HG02798 (cell line): ENCODE measurements at regions not wholly inside any gene's neighbourhood (a gene's known extent, or its start where the extent isn't known, plus 50 kb on each side); places are given as distances from the start of the nearest gene placed in this dataset.
"Not testable (repeated sequence)": the region's sequence is repeated elsewhere in the genome, so short reads cannot be mapped to it uniquely, and the experiment has no call there.

Source experiments
- ATAC-seq: cut with Tn5 transposase; IDR thresholded peaks from one replicate; pipeline ENCODE4 v1.9.1; 2021; ENCODE audit warnings: mild to moderate bottlenecking; ENCODE audit not compliant: unreplicated experiment, poor library complexity

GRCh38 chr7:98724591-98724990 lies 107.5 kb downstream of the NPTX2 start:
- no peak for ATAC-seq

GRCh38 chr7:98727146-98727709 lies 110.1 kb downstream of the NPTX2 start:
- ATAC-seq: no peak

GRCh38 chr7:98728555-98728954 lies 111.5 kb downstream of the NPTX2 start:
- ATAC-seq: no peak

- no peak for ATAC-seq
Measured at GRCh38 chr7:98729121-98729520, 112.0 kb downstream of the NPTX2 start.

GRCh38 chr7:98730326-98730725 lies 113.2 kb downstream of the NPTX2 start:
- ATAC-seq: no peak

GRCh38 chr7:98731651-98732050 lies 114.6 kb downstream of the NPTX2 start:
- ATAC-seq: no peak

GRCh38 chr7:98733036-98733435 lies 116.0 kb downstream of the NPTX2 start:
- ATAC-seq: peak; percentile 60

- ATAC-seq: no peak
Measured at GRCh38 chr7:98735801-98736200, 118.7 kb downstream of the NPTX2 start.

- not testable (repeated sequence) for ATAC-seq
Measured at GRCh38 chr7:98736461-98736860, 119.4 kb downstream of the NPTX2 start.

- ATAC-seq: no peak
Measured at GRCh38 chr7:98737176-98737575, 120.1 kb downstream of the NPTX2 start.

GRCh38 chr7:98740643-98741042 lies 123.6 kb downstream of the NPTX2 start:
- no peak for ATAC-seq

- ATAC-seq: peak; percentile 52
Measured at GRCh38 chr7:98745722-98746318, 124.0 kb downstream of the TMEM130 start.

GRCh38 chr7:98748090-98748489 lies 121.7 kb downstream of the TMEM130 start:
- ATAC-seq: no peak

- ATAC-seq: no peak
Measured at GRCh38 chr7:98753176-98753575, 116.6 kb downstream of the TMEM130 start.

- no peak for ATAC-seq
Measured at GRCh38 chr7:98753989-98754479, 115.8 kb downstream of the TMEM130 start.

GRCh38 chr7:98755138-98755898 lies 114.5 kb downstream of the TMEM130 start:
- ATAC-seq: no peak

GRCh38 chr7:98758157-98758556 lies 111.7 kb downstream of the TMEM130 start:
- no peak for ATAC-seq

- no peak for ATAC-seq
Measured at GRCh38 chr7:98760201-98760651, 109.6 kb downstream of the TMEM130 start.

- no peak for ATAC-seq
Measured at GRCh38 chr7:98761225-98761624, 108.6 kb downstream of the TMEM130 start.

GRCh38 chr7:98762620-98763019 lies 107.2 kb downstream of the TMEM130 start:
- ATAC-seq: no peak

- ATAC-seq: no peak
Measured at GRCh38 chr7:98763441-98763840, 106.4 kb downstream of the TMEM130 start.
